Mucosa of rectum (tissue), 2 donors: ENCODE measurements at regions not wholly inside any gene's neighbourhood (a gene's known extent, or its start where the extent isn't known, plus 50 kb on each side); places are given as distances from the start of the nearest gene placed in this dataset.
A peak's percentile ranks its signal among the peaks of the same experiment; 100 is the strongest.

Experiments
- H3K27ac ChIP-seq, 2 donors: one replicate each; pipeline ENCODE4 v1.7.0; 2013; ENCODE audit warnings: inconsistent platforms in 2 of 2, low read depth in 2 of 2, low read length in 2 of 2
- H3K27me3 ChIP-seq, 2 donors: one replicate each; pipeline ENCODE4 v1.7.0; 2013; ENCODE audit warnings: low read length in 2 of 2; ENCODE audit not compliant: control insufficient read depth in 2 of 2, insufficient read depth in 2 of 2
- H3K36me3 ChIP-seq, 2 donors: one replicate each; pipeline ENCODE4 v1.7.0; 2013; ENCODE audit warnings: low read length in 2 of 2; ENCODE audit not compliant: control insufficient read depth in 2 of 2, insufficient read depth in 2 of 2
- H3K4me1 ChIP-seq, 2 donors: one replicate each; pipeline ENCODE4 v1.7.0; 2013; ENCODE audit warnings: low read length in 2 of 2, mild to moderate bottlenecking in 1 of 2; ENCODE audit not compliant: control insufficient read depth in 2 of 2, insufficient read depth in 2 of 2
- H3K4me3 ChIP-seq, 2 donors: one replicate each; pipeline ENCODE4 v1.7.0; 2013; ENCODE audit warnings: low read length in 2 of 2
- H3K9ac ChIP-seq, 2 donors: one replicate each; pipeline ENCODE4 v1.7.0; 2013; ENCODE audit warnings: low read length in 2 of 2, low read depth in 1 of 2, mild to moderate bottlenecking in 1 of 2
- H3K9me3 ChIP-seq, 2 donors: one replicate each; pipeline ENCODE4 v1.7.0; 2013; ENCODE audit warnings: low read length in 2 of 2; ENCODE audit not compliant: control insufficient read depth in 2 of 2
- donor health status: healthy.
- donor health status: Normal muscosa, but diverticular disease.

GRCh38 chr1:234712891-234713305 is 102.9 kb upstream of the IRF2BP2 start:
- Histone ChIP-seq H3K27ac (peak overlapping the region; percentile 28 to 39), H3K27me3 (no peaks in the 10 kb centered on the region), H3K9ac (peak overlapping the region in 1 of 2 donors; percentile 0), H3K4me1 (peaks cover 47 to 59% of the 10 kb centered on the region in 2 donors), H3K4me3 (no peak overlapping the region), H3K9me3 (no peaks in the 10 kb centered on the region), H3K36me3 (no peaks in the 10 kb centered on the region)

GRCh38 chr1:234710936-234711724 is 101.2 kb upstream of the IRF2BP2 start:
- H3K4me1 ChIP-seq: peaks cover 36 to 44% of the 10 kb centered on the region in 2 donors
- H3K27ac ChIP-seq: peak overlapping the region; percentile 63 to 68
- no peaks in the 10 kb centered on the region for H3K27me3 ChIP-seq
- no peak overlapping the region for H3K4me3 ChIP-seq
- H3K9me3 ChIP-seq: no peaks in the 10 kb centered on the region
- no peak overlapping the region for H3K9ac ChIP-seq
- H3K36me3 ChIP-seq: no peaks in the 10 kb centered on the region

GRCh38 chr1:234710381-234710780 is 100.4 kb upstream of the IRF2BP2 start:
- H3K9ac ChIP-seq: no peak overlapping the region
- peak overlapping the region; percentile 73 to 74 for H3K27ac ChIP-seq
- H3K27me3 ChIP-seq: no peaks in the 10 kb centered on the region
- H3K4me1 ChIP-seq: peaks cover 33 to 37% of the 10 kb centered on the region in 2 donors
- H3K4me3 ChIP-seq: no peak overlapping the region
- no peaks in the 10 kb centered on the region for H3K36me3 ChIP-seq
- no peaks in the 10 kb centered on the region for H3K9me3 ChIP-seq

- H3K4me3 ChIP-seq: no peak overlapping the region
- H3K4me1 ChIP-seq: peaks cover 30 to 33% of the 10 kb centered on the region in 2 donors
- H3K36me3 ChIP-seq: no peaks in the 10 kb centered on the region
- H3K27me3 ChIP-seq: no peaks in the 10 kb centered on the region
- H3K9ac ChIP-seq: peak overlapping the region; percentile 18 to 46
- no peaks in the 10 kb centered on the region for H3K9me3 ChIP-seq
- peak overlapping the region; percentile 73 to 74 for H3K27ac ChIP-seq
These were observed 99.7 kb upstream of the IRF2BP2 start for GRCh38 chr1:234709473-234710228.

- no peaks in the 10 kb centered on the region for H3K9me3 ChIP-seq
- peaks cover 30% of the 10 kb centered on the region in 2 donors for H3K4me1 ChIP-seq
- no peak overlapping the region for H3K4me3 ChIP-seq
- H3K27ac ChIP-seq: peak overlapping the region; percentile 73 to 74
- H3K36me3 ChIP-seq: no peaks in the 10 kb centered on the region
- peak overlapping the region in 1 of 2 donors; percentile 46 for H3K9ac ChIP-seq
- H3K27me3 ChIP-seq: no peaks in the 10 kb centered on the region
These were observed 98.9 kb upstream of the IRF2BP2 start for GRCh38 chr1:234708700-234709395.

GRCh38 chr1:234707641-234708040 is 97.7 kb upstream of the IRF2BP2 start:
- H3K4me3 ChIP-seq: no peak overlapping the region
- no peaks in the 10 kb centered on the region for H3K36me3 ChIP-seq
- no peaks in the 10 kb centered on the region for H3K9me3 ChIP-seq
- H3K4me1 ChIP-seq: peaks cover 23 to 24% of the 10 kb centered on the region in 2 donors
- no peaks in the 10 kb centered on the region for H3K27me3 ChIP-seq
- no peak overlapping the region for H3K27ac ChIP-seq
- H3K9ac ChIP-seq: no peak overlapping the region

GRCh38 chr1:234706931-234707330 is 97.0 kb upstream of the IRF2BP2 start:
- no peak overlapping the region for H3K9ac ChIP-seq
- no peaks in the 10 kb centered on the region for H3K36me3 ChIP-seq
- H3K4me1 ChIP-seq: peaks cover 23 to 28% of the 10 kb centered on the region in 2 donors
- no peak overlapping the region for H3K27ac ChIP-seq
- H3K27me3 ChIP-seq: no peaks in the 10 kb centered on the region
- H3K9me3 ChIP-seq: no peaks in the 10 kb centered on the region
- H3K4me3 ChIP-seq: no peak overlapping the region

- H3K9ac ChIP-seq: no peak overlapping the region
- no peak overlapping the region for H3K4me3 ChIP-seq
- H3K4me1 ChIP-seq: peaks cover 17 to 22% of the 10 kb centered on the region in 2 donors
- no peaks in the 10 kb centered on the region for H3K27me3 ChIP-seq
- H3K9me3 ChIP-seq: no peaks in the 10 kb centered on the region
- no peaks in the 10 kb centered on the region for H3K36me3 ChIP-seq
- H3K27ac ChIP-seq: no peak overlapping the region
These were observed 96.2 kb upstream of the IRF2BP2 start for GRCh38 chr1:234706199-234706598.

GRCh38 chr1:234705615-234706014 is 95.6 kb upstream of the IRF2BP2 start:
- H3K27ac ChIP-seq: no peak overlapping the region
- no peaks in the 10 kb centered on the region for H3K36me3 ChIP-seq
- peaks cover 17 to 22% of the 10 kb centered on the region in 2 donors for H3K4me1 ChIP-seq
- H3K9me3 ChIP-seq: no peaks in the 10 kb centered on the region
- H3K9ac ChIP-seq: no peak overlapping the region
- no peak overlapping the region for H3K4me3 ChIP-seq
- H3K27me3 ChIP-seq: no peaks in the 10 kb centered on the region
